OCI-LY3 (cell line): ENCODE measurements at regions not wholly inside any gene's neighbourhood (a gene's known extent, or its start where the extent isn't known, plus 50 kb on each side); places are given as distances from the start of the nearest gene placed in this dataset.

ENCODE experiments used
- CTCF ChIP-seq: fragments of 200-600, 300-600 bp; sonication (generic); IDR thresholded peaks from 2 replicates; pipeline ENCODE4 v1.5.1; 2014; ENCODE audit warnings: antibody characterized with exemption, low read length, low read depth
- EZH2phosphoT487 ChIP-seq: fragments of 200-600 bp; shearing (Covaris generic); IDR thresholded peaks from 2 replicates; pipeline ENCODE4 v1.6.1; 2018; ENCODE audit warnings: antibody characterized with exemption, mixed run types, low read depth

- TF ChIP-seq CTCF = no peak
- TF ChIP-seq EZH2phosphoT487 = no peak
These were observed 441.8 kb downstream of the SLITRK1 start for GRCh38 chr13:83440465-83440864.
